ENCODE measurements at regions not wholly inside any gene's neighbourhood (a gene's known extent, or its start where the extent isn't known, plus 50 kb on each side); places are given as distances from the start of the nearest gene placed in this dataset.

DNA sequence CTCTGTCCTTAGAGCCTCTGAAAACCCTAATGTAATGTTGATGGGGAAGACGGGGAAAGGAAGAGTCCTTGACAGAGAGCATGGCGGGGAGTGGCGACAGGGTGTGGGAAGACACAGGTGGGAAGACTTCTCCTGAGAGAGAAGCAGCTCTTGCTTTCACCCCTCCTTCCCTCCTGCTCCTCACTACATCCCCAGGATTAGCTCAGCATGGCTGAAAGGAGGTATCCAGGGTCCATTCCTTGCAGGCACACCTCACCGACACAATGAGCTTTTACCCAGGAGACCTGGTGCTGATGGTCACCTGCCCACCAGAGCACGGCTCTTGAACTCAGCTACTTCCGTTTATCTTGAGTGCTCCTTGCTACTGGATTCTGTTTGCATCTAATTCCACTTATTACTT is 469.3 kb downstream of the CDH26 start:
- TF ChIP-seq, protein P1, sequence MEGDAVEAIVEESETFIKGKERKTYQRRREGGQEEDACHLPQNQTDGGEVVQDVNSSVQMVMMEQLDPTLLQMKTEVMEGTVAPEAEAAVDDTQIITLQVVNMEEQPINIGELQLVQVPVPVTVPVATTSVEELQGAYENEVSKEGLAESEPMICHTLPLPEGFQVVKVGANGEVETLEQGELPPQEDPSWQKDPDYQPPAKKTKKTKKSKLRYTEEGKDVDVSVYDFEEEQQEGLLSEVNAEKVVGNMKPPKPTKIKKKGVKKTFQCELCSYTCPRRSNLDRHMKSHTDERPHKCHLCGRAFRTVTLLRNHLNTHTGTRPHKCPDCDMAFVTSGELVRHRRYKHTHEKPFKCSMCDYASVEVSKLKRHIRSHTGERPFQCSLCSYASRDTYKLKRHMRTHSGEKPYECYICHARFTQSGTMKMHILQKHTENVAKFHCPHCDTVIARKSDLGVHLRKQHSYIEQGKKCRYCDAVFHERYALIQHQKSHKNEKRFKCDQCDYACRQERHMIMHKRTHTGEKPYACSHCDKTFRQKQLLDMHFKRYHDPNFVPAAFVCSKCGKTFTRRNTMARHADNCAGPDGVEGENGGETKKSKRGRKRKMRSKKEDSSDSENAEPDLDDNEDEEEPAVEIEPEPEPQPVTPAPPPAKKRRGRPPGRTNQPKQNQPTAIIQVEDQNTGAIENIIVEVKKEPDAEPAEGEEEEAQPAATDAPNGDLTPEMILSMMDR (IDR thresholded peaks at IDR 0.05) = no peak
- TF ChIP-seq EP300 (IDR thresholded peaks at IDR 0.05) (no peak), POLR2A (IDR thresholded peaks at IDR 0.05) (no peak)
